ENCODE measurements at regions not wholly inside any gene's neighbourhood (a gene's known extent, or its start where the extent isn't known, plus 50 kb on each side); places are given as distances from the start of the nearest gene placed in this dataset.

- TF ChIP-seq POLR2AphosphoS5 (IDR thresholded peaks at IDR 0.05; ENCODE audit: low read depth, low read length) (no peak), FOXP2 (optimal IDR thresholded peaks at IDR 0.05; ENCODE audit: borderline replicate concordance, extremely low read depth, extremely low read length, insufficient read depth) (no peak), SIN3A (IDR thresholded peaks at IDR 0.05; ENCODE audit: borderline replicate concordance, insufficient read depth, low read length) (no peak)
These were observed 507.8 kb downstream of the CD83 start for GRCh38 chr6:14625173-14625895.

- no peak for TF ChIP-seq TAF1 (IDR thresholded peaks at IDR 0.05; ENCODE audit: borderline replicate concordance, insufficient read depth, low read length)
- TF ChIP-seq SIN3A (IDR thresholded peaks at IDR 0.05; ENCODE audit: borderline replicate concordance, insufficient read depth, low read length): no peak
- no peak for TF ChIP-seq REST (IDR thresholded peaks at IDR 0.05; ENCODE audit: insufficient read depth in 1 of 2, low read depth in 2 of 2, low read length in 2 of 2)
- no peak for TF ChIP-seq POLR2AphosphoS5 (IDR thresholded peaks at IDR 0.05; ENCODE audit: low read depth, low read length)
- no peak for TF ChIP-seq FOXP2 (optimal IDR thresholded peaks at IDR 0.05; ENCODE audit: borderline replicate concordance, extremely low read depth, extremely low read length, insufficient read depth)
These were observed 509.0 kb downstream of the CD83 start for GRCh38 chr6:14626556-14626955.

GRCh38 chr6:14630016-14630415 is 512.4 kb downstream of the CD83 start:
- TF ChIP-seq TAF1 (IDR thresholded peaks at IDR 0.05; ENCODE audit: borderline replicate concordance, insufficient read depth, low read length) (no peak), FOXP2 (optimal IDR thresholded peaks at IDR 0.05; ENCODE audit: borderline replicate concordance, extremely low read depth, extremely low read length, insufficient read depth) (no peak), POLR2AphosphoS5 (IDR thresholded peaks at IDR 0.05; ENCODE audit: low read depth, low read length) (no peak), SIN3A (IDR thresholded peaks at IDR 0.05; ENCODE audit: borderline replicate concordance, insufficient read depth, low read length) (no peak), REST (IDR thresholded peaks at IDR 0.05; ENCODE audit: insufficient read depth in 1 of 2, low read depth in 2 of 2, low read length in 2 of 2) (no peak)

- no peak for TF ChIP-seq FOXP2 (optimal IDR thresholded peaks at IDR 0.05; ENCODE audit: borderline replicate concordance, extremely low read depth, extremely low read length, insufficient read depth)
- no peak for TF ChIP-seq TAF1 (IDR thresholded peaks at IDR 0.05; ENCODE audit: borderline replicate concordance, insufficient read depth, low read length)
These were observed 515.9 kb downstream of the CD83 start for GRCh38 chr6:14633479-14633878.

- TF ChIP-seq FOXP2 (optimal IDR thresholded peaks at IDR 0.05; ENCODE audit: borderline replicate concordance, extremely low read depth, extremely low read length, insufficient read depth) (no peak), SIN3A (IDR thresholded peaks at IDR 0.05; ENCODE audit: borderline replicate concordance, insufficient read depth, low read length) (no peak), REST (IDR thresholded peaks at IDR 0.05; ENCODE audit: insufficient read depth in 1 of 2, low read depth in 2 of 2, low read length in 2 of 2) (no peak), TAF1 (IDR thresholded peaks at IDR 0.05; ENCODE audit: borderline replicate concordance, insufficient read depth, low read length) (no peak)
These were observed 516.5 kb downstream of the CD83 start for GRCh38 chr6:14634072-14634471.

GRCh38 chr6:14635195-14635594 is 517.6 kb downstream of the CD83 start:
- no peak for TF ChIP-seq SIN3A (IDR thresholded peaks at IDR 0.05; ENCODE audit: borderline replicate concordance, insufficient read depth, low read length)
- TF ChIP-seq POLR2AphosphoS5 (IDR thresholded peaks at IDR 0.05; ENCODE audit: low read depth, low read length): no peak
- no peak for TF ChIP-seq TAF1 (IDR thresholded peaks at IDR 0.05; ENCODE audit: borderline replicate concordance, insufficient read depth, low read length)
- TF ChIP-seq FOXP2 (optimal IDR thresholded peaks at IDR 0.05; ENCODE audit: borderline replicate concordance, extremely low read depth, extremely low read length, insufficient read depth): no peak
- no peak for TF ChIP-seq REST (IDR thresholded peaks at IDR 0.05; ENCODE audit: insufficient read depth in 1 of 2, low read depth in 2 of 2, low read length in 2 of 2)
